NCI-H524 (cell line): ENCODE measurements at regions not wholly inside any gene's neighbourhood (a gene's known extent, or its start where the extent isn't known, plus 50 kb on each side); places are given as distances from the start of the nearest gene placed in this dataset.

Source experiments
- DNase-seq, 2 experiments: peaks; one replicate each; lab custom pipeline; 2025; lab: John Stamatoyannopoulos, UW

GRCh38 chr18:28716338-28716737 is 539.4 kb upstream of the CDH2 start:
- DNase-seq = no peak

- no peak for DNase-seq
Measured at GRCh38 chr18:28715206-28715605, 538.3 kb upstream of the CDH2 start.

- DNase-seq = no peak
Measured at GRCh38 chr18:28714498-28714897, 537.6 kb upstream of the CDH2 start.

GRCh38 chr18:28712796-28713425 is 536.0 kb upstream of the CDH2 start:
- DNase-seq = no peak

- no peak for DNase-seq
Measured at GRCh38 chr18:28712172-28712571, 535.2 kb upstream of the CDH2 start.

- no peak for DNase-seq
Measured at GRCh38 chr18:28711096-28711495, 534.2 kb upstream of the CDH2 start.

- DNase-seq = no peak
Measured at GRCh38 chr18:28707006-28707405, 530.1 kb upstream of the CDH2 start.

GRCh38 chr18:28706397-28706796 is 529.5 kb upstream of the CDH2 start:
- DNase-seq = no peak

- DNase-seq = no peak
Measured at GRCh38 chr18:28705482-28705881, 528.6 kb upstream of the CDH2 start.

GRCh38 chr18:28692337-28692736 is 515.4 kb upstream of the CDH2 start:
- DNase-seq = no peak

GRCh38 chr18:28691496-28691840 is 514.5 kb upstream of the CDH2 start:
- DNase-seq = no peak

- no peak for DNase-seq
Measured at GRCh38 chr18:28690836-28691495, 514.0 kb upstream of the CDH2 start.

GRCh38 chr18:28690100-28690499 is 513.2 kb upstream of the CDH2 start:
- DNase-seq = no peak

- no peak for DNase-seq
Measured at GRCh38 chr18:28689588-28689987, 512.7 kb upstream of the CDH2 start.

- no peak for DNase-seq
Measured at GRCh38 chr18:28684746-28685355, 507.9 kb upstream of the CDH2 start.

- no peak for DNase-seq
Measured at GRCh38 chr18:28682912-28683311, 506.0 kb upstream of the CDH2 start.

- no peak for DNase-seq
Measured at GRCh38 chr18:28669165-28669564, 492.2 kb upstream of the CDH2 start.

- no peak for DNase-seq
Measured at GRCh38 chr18:28666216-28666615, 489.3 kb upstream of the CDH2 start.

GRCh38 chr18:28657961-28658360 is 481.0 kb upstream of the CDH2 start:
- DNase-seq = no peak

GRCh38 chr18:28652654-28653053 is 475.7 kb upstream of the CDH2 start:
- DNase-seq = no peak

GRCh38 chr18:28651298-28651697 is 474.4 kb upstream of the CDH2 start:
- no peak for DNase-seq

- no peak for DNase-seq
Measured at GRCh38 chr18:28650860-28651259, 473.9 kb upstream of the CDH2 start.

- no peak for DNase-seq
Measured at GRCh38 chr18:28647961-28648360, 471.0 kb upstream of the CDH2 start.

GRCh38 chr18:28637897-28638296 is 461.0 kb upstream of the CDH2 start:
- no peak for DNase-seq
